Transverse colon (tissue), 4 donors: ENCODE measurements at regions not wholly inside any gene's neighbourhood (a gene's known extent, or its start where the extent isn't known, plus 50 kb on each side); places are given as distances from the start of the nearest gene placed in this dataset.

ENCODE experiments used
- DNase-seq: peaks from one replicate; pipeline ENCODE4 v3.0.0-alpha.2; 2019
- H3K27ac ChIP-seq, 4 donors: fragments of 200-600 bp; sonication (generic); 2 replicates each; pipeline ENCODE4 v1.5.1; 2016 to 2018; ENCODE audit warnings: inconsistent platforms in 4 of 4
- H3K27me3 ChIP-seq: fragments of 200-600 bp; sonication (generic); 2 replicates; pipeline ENCODE4 v1.5.1; 2017; ENCODE audit warnings: inconsistent platforms
- H3K36me3 ChIP-seq, 4 donors: fragments of 200-600 bp; sonication (generic); 2 replicates each; pipeline ENCODE4 v1.5.1; 2017 to 2019; ENCODE audit warnings: inconsistent platforms in 4 of 4
- H3K4me1 ChIP-seq, 4 donors: fragments of 200-600 bp; sonication (generic); 2 replicates each; pipeline ENCODE4 v1.5.1; 2017 to 2020; ENCODE audit warnings: inconsistent platforms in 4 of 4
- H3K4me3 ChIP-seq, 4 donors: fragments of 200-600 bp; sonication (generic); 1 replicate in 1 of 4; 2 replicates in 3 of 4; pipeline versions ENCODE4 v1.5.1 to v1.6.1; 2017 to 2019; ENCODE audit warnings: inconsistent platforms in 4 of 4
- H3K9me3 ChIP-seq, 2 donors: fragments of 200-600 bp; sonication (generic); 2 replicates each; pipeline ENCODE4 v1.5.1; 2017 to 2019; ENCODE audit warnings: inconsistent platforms in 2 of 2
- CTCF ChIP-seq, 5 experiments: fragments of 200-600 bp in 3 of 5; fragments of 450-650 bp in 2 of 5; sonication (generic) in 3 of 5; IDR thresholded peaks; 1 replicate in 2 of 5; 2 replicates in 3 of 5; pipeline ENCODE4 v1.5.1; 2016 to 2017; ENCODE audit warnings: antibody characterized with exemption in 5 of 5, inconsistent platforms in 3 of 5, mild to moderate bottlenecking in 2 of 5, moderate library complexity in 1 of 5
- EP300 ChIP-seq: sonication (generic); formaldehyde crosslinking; IDR thresholded peaks from one replicate; pipeline ENCODE4 v1.6.1; 2017; ENCODE audit warnings: antibody characterized with exemption, low read depth
- POLR2A ChIP-seq: fragments of 450-650 bp; IDR thresholded peaks from one replicate; pipeline ENCODE4 v1.6.1; 2016; ENCODE audit warnings: antibody characterized with exemption, mild to moderate bottlenecking, moderate library complexity
- POLR2AphosphoS5 ChIP-seq, 3 donors: sonication (generic); formaldehyde crosslinking; IDR thresholded peaks; one replicate each; pipeline ENCODE4 v1.6.1; 2016; ENCODE audit warnings: antibody characterized with exemption in 3 of 3
- WGBS, 2 donors: methylation state at CpG; one replicate each; pipeline ENCODE4 v1.1.5; 2018; ENCODE audit warnings: low coverage in 1 of 2; 5-methylcytosine and 5-hydroxymethylcytosine counted together
- in situ Hi-C, 4 donors: fragments of 200-750 bp; cut with MboI; loops; one replicate each; pipeline versions ENCODE4 v1.15.0 to v1.15.1; 2017; ENCODE audit warnings: low sequenced_read_pairs in 3 of 4, low pct_ligation_motif_present in 1 of 4, low pct_unique_long_range_greater_than_20kb in 1 of 4
- intact Hi-C: fragments of 100-400 bp; cut with DNase I; formaldehyde crosslinking; loops from one replicate; pipeline ENCODE4 v1.15.1; 2023; ENCODE audit warnings: low total_unique reads

- no peak overlapping the region for H3K4me3 ChIP-seq
- 77 to 88% methylated on average over 5 of the region's 5 CpGs for WGBS, 2 donors
- intact Hi-C loops = no loop called here
- no peaks in the 10 kb centered on the region for H3K36me3 ChIP-seq
- H3K27me3 ChIP-seq = peaks cover 12% of the 10 kb centered on the region
- H3K4me1 ChIP-seq = no peaks in the 10 kb centered on the region
- no peak overlapping the region for H3K27ac ChIP-seq
- in situ Hi-C loops = no loop called here
- no peaks in the 10 kb centered on the region for H3K9me3 ChIP-seq
- DNase-seq = no peak
- TF ChIP-seq EP300 = no peak
- no peak for TF ChIP-seq POLR2AphosphoS5 (IDR thresholded peaks at IDR 0.05)
- TF ChIP-seq POLR2A = no peak
- no peak for TF ChIP-seq CTCF (IDR thresholded peaks at IDR 0.05)
Measured at GRCh38 chr3:127065138-127065427, 82.2 kb downstream of the PLXNA1 start.

- DNase-seq = no peak
Measured at GRCh38 chr3:127065561-127066290, 82.8 kb downstream of the PLXNA1 start.

GRCh38 chr3:127066635-127067034 lies 83.7 kb downstream of the PLXNA1 start:
- in situ Hi-C loops = no loop called here
- Histone ChIP-seq H3K4me1 (no peaks in the 10 kb centered on the region), H3K9me3 (no peaks in the 10 kb centered on the region), H3K27me3 (peaks cover 12% of the 10 kb centered on the region), H3K27ac (no peak overlapping the region), H3K4me3 (no peak overlapping the region), H3K36me3 (no peaks in the 10 kb centered on the region)
- no peak for TF ChIP-seq CTCF (IDR thresholded peaks at IDR 0.05)
- no peak for TF ChIP-seq EP300
- no peak for TF ChIP-seq POLR2A
- TF ChIP-seq POLR2AphosphoS5 (IDR thresholded peaks at IDR 0.05) = no peak
- DNase-seq = no peak
- intact Hi-C loops = no loop called here

More at GRCh38 chr3:127065561-127066290, 82.8 kb downstream of the PLXNA1 start:
- Histone ChIP-seq H3K27me3 (peaks cover 12% of the 10 kb centered on the region), H3K36me3 (no peaks in the 10 kb centered on the region), H3K9me3 (no peaks in the 10 kb centered on the region), H3K27ac (no peak overlapping the region), H3K4me3 (no peak overlapping the region), H3K4me1 (no peaks in the 10 kb centered on the region)
- 55 to 61% methylated on average over 7 to 16 of the region's 17 CpGs for WGBS, 2 donors
- intact Hi-C loops (no loop called here), in situ Hi-C loops (no loop called here)
- no peak for TF ChIP-seq POLR2A
- TF ChIP-seq POLR2AphosphoS5 (IDR thresholded peaks at IDR 0.05) = no peak
- no peak for TF ChIP-seq EP300
- TF ChIP-seq CTCF (IDR thresholded peaks at IDR 0.05) = no peak

- Histone ChIP-seq H3K4me3 (no peak overlapping the region), H3K36me3 (no peaks in the 10 kb centered on the region), H3K27me3 (peaks cover 12% of the 10 kb centered on the region), H3K4me1 (no peaks in the 10 kb centered on the region), H3K9me3 (no peaks in the 10 kb centered on the region), H3K27ac (no peak overlapping the region)
- 87% methylated on average over 10 of the region's 10 CpGs; no CpG with 5 or more reads in 1 of the 2 donors for WGBS, 2 donors
- no peak for DNase-seq
- TF ChIP-seq EP300 = no peak
- no peak for TF ChIP-seq CTCF (IDR thresholded peaks at IDR 0.05)
- TF ChIP-seq POLR2AphosphoS5 (IDR thresholded peaks at IDR 0.05) = no peak
- no peak for TF ChIP-seq POLR2A
- in situ Hi-C loops (no loop called here), intact Hi-C loops (no loop called here)
Measured at GRCh38 chr3:127067116-127067910, 84.4 kb downstream of the PLXNA1 start.
